ENCODE measurements at regions not wholly inside any gene's neighbourhood (a gene's known extent, or its start where the extent isn't known, plus 50 kb on each side); places are given as distances from the start of the nearest gene placed in this dataset.

GRCh38 chr1:10860682-10861081 is 64.2 kb upstream of the CASZ1 start:
- no peak for TF ChIP-seq CTCF (IDR thresholded peaks at IDR 0.05; ENCODE audit: control extremely low read depth, extremely low read depth, low read depth, missing control alignments)
- no peak for DNase-seq (ENCODE audit: extremely low spot score)
- ChIA-PET CTCF (interaction anchor here (1.2 to 4.2 kb wide), 3 partner anchors 353 to 430 kb away, joined by 3 to 15 read pairs (median 4); partner anchors contain the start of gene CENPS), POLR2A (no interaction called here)

- ChIA-PET CTCF (interaction anchor here (1.2 to 4.2 kb wide), 2 partner anchors 355 to 376 kb away, joined by 3 to 15 read pairs; no protein-coding TSS in a partner anchor), POLR2A (no interaction called here)
- no peak for TF ChIP-seq CTCF (IDR thresholded peaks at IDR 0.05; ENCODE audit: control extremely low read depth, extremely low read depth, low read depth, missing control alignments)
- DNase-seq (ENCODE audit: extremely low spot score) = no peak
Measured at GRCh38 chr1:10861822-10862221, 65.4 kb upstream of the CASZ1 start.

GRCh38 chr1:10862743-10863335 is 66.4 kb upstream of the CASZ1 start:
- ChIA-PET CTCF (no interaction called here), POLR2A (interaction anchor here (0.6 kb wide), 1 partner anchor 377 kb away, joined by 9 read pairs; no protein-coding TSS in a partner anchor)
- no peak for TF ChIP-seq CTCF (IDR thresholded peaks at IDR 0.05; ENCODE audit: control extremely low read depth, extremely low read depth, low read depth, missing control alignments)
- no peak for DNase-seq (ENCODE audit: extremely low spot score)

- DNase-seq (ENCODE audit: extremely low spot score) = no peak
- ChIA-PET CTCF (interaction anchor here (2.1 kb wide), 1 partner anchor 172 kb away, joined by 6 read pairs; no protein-coding TSS in a partner anchor), POLR2A (no interaction called here)
- no peak for TF ChIP-seq CTCF (IDR thresholded peaks at IDR 0.05; ENCODE audit: control extremely low read depth, extremely low read depth, low read depth, missing control alignments)
Measured at GRCh38 chr1:10863886-10864285, 67.4 kb upstream of the CASZ1 start.

GRCh38 chr1:10864776-10865175 is 68.3 kb upstream of the CASZ1 start:
- TF ChIP-seq CTCF (IDR thresholded peaks at IDR 0.05; ENCODE audit: control extremely low read depth, extremely low read depth, low read depth, missing control alignments) = no peak
- no peak for DNase-seq (ENCODE audit: extremely low spot score)
- CTCF ChIA-PET = interaction anchor here (2.1 kb wide), 1 partner anchor 173 kb away, joined by 6 read pairs; no protein-coding TSS in a partner anchor
- POLR2A ChIA-PET = no interaction called here

GRCh38 chr1:10865518-10866320 is 69.3 kb upstream of the CASZ1 start:
- ChIA-PET CTCF (interaction anchor here (1.7 to 2.5 kb wide), 3 partner anchors 15 to 359 kb away, joined by 4 to 12 read pairs (median 6); no protein-coding TSS in a partner anchor), POLR2A (no interaction called here)
- no peak for TF ChIP-seq CTCF (IDR thresholded peaks at IDR 0.05; ENCODE audit: control extremely low read depth, extremely low read depth, low read depth, missing control alignments)
- no peak for DNase-seq (ENCODE audit: extremely low spot score)
